ENCODE measurements at regions not wholly inside any gene's neighbourhood (a gene's known extent, or its start where the extent isn't known, plus 50 kb on each side); places are given as distances from the start of the nearest gene placed in this dataset.

- ATAC-seq (no peak), DNase-seq (no peak)
- Histone ChIP-seq H3K4me3 (no peak overlapping the region), H3K27me3 (no peaks in the 10 kb centered on the region), H3K4me1 (no peaks in the 10 kb centered on the region), H3K36me3 (no peaks in the 10 kb centered on the region), H3K27ac (no peak overlapping the region), H3K9me3 (no peaks in the 10 kb centered on the region)
- no peak for TF ChIP-seq CTCF (IDR thresholded peaks at IDR 0.05 in 4 of 5, conservative IDR thresholded peaks at IDR 0.05 in 1 of 5)
- no peak for TF ChIP-seq POLR2A (IDR thresholded peaks at IDR 0.05)
- in situ Hi-C loops (cut with MboI; ENCODE audit: low sequenced_read_pairs in 4 of 4) (no loop called here), intact Hi-C loops (cut with DNase I; ENCODE audit: low total_unique reads) (no loop called here)
These were observed 213.4 kb upstream of the PCDH17 start for GRCh38 chr13:57418067-57418677.

GRCh38 chr13:57424379-57424778, 207.2 kb upstream of the PCDH17 start:
- H3K27ac ChIP-seq: no peak overlapping the region
- H3K9me3 ChIP-seq: no peaks in the 10 kb centered on the region
- H3K4me1 ChIP-seq: no peaks in the 10 kb centered on the region
- H3K27me3 ChIP-seq: no peaks in the 10 kb centered on the region
- no peak for ATAC-seq
- no peak for TF ChIP-seq POLR2A (IDR thresholded peaks at IDR 0.05)
- TF ChIP-seq CTCF (IDR thresholded peaks at IDR 0.05 in 4 of 5, conservative IDR thresholded peaks at IDR 0.05 in 1 of 5): no peak
- in situ Hi-C loops (cut with MboI; ENCODE audit: low sequenced_read_pairs in 4 of 4): no loop called here
- H3K4me3 ChIP-seq: no peak overlapping the region
- no peaks in the 10 kb centered on the region for H3K36me3 ChIP-seq
- intact Hi-C loops (cut with DNase I; ENCODE audit: low total_unique reads): no loop called here
- DNase-seq: no peak

GRCh38 chr13:57425531-57425930, 206.0 kb upstream of the PCDH17 start:
- TF ChIP-seq POLR2A (IDR thresholded peaks at IDR 0.05) (no peak), CTCF (IDR thresholded peaks at IDR 0.05 in 4 of 5, conservative IDR thresholded peaks at IDR 0.05 in 1 of 5) (no peak)
- Histone ChIP-seq H3K4me3 (no peak overlapping the region), H3K27ac (no peak overlapping the region), H3K27me3 (no peaks in the 10 kb centered on the region), H3K4me1 (no peaks in the 10 kb centered on the region), H3K36me3 (no peaks in the 10 kb centered on the region), H3K9me3 (no peaks in the 10 kb centered on the region)
- DNase-seq (no peak), ATAC-seq (no peak)
- in situ Hi-C loops (cut with MboI; ENCODE audit: low sequenced_read_pairs in 4 of 4) (no loop called here), intact Hi-C loops (cut with DNase I; ENCODE audit: low total_unique reads) (no loop called here)

- Histone ChIP-seq H3K9me3 (peaks cover 0 to 4% (median 0%) of the 10 kb centered on the region in 3 donors), H3K36me3 (no peaks in the 10 kb centered on the region), H3K27ac (no peak overlapping the region), H3K27me3 (no peaks in the 10 kb centered on the region), H3K4me1 (no peaks in the 10 kb centered on the region), H3K4me3 (no peak overlapping the region)
- ATAC-seq: no peak
- TF ChIP-seq POLR2A (IDR thresholded peaks at IDR 0.05): no peak
- no peak for TF ChIP-seq CTCF (IDR thresholded peaks at IDR 0.05 in 4 of 5, conservative IDR thresholded peaks at IDR 0.05 in 1 of 5)
- intact Hi-C loops (cut with DNase I; ENCODE audit: low total_unique reads) (no loop called here), in situ Hi-C loops (cut with MboI; ENCODE audit: low sequenced_read_pairs in 4 of 4) (no loop called here)
- DNase-seq: no peak
These were observed 194.0 kb upstream of the PCDH17 start for GRCh38 chr13:57437587-57437986.

- in situ Hi-C loops (cut with MboI; ENCODE audit: low sequenced_read_pairs in 4 of 4) (no loop called here), intact Hi-C loops (cut with DNase I; ENCODE audit: low total_unique reads) (no loop called here)
- no peaks in the 10 kb centered on the region for H3K4me1 ChIP-seq
- H3K9me3 ChIP-seq: peaks cover 0 to 1% (median 0%) of the 10 kb centered on the region in 3 donors
- DNase-seq: no peak
- no peak for TF ChIP-seq POLR2A (IDR thresholded peaks at IDR 0.05)
- TF ChIP-seq CTCF (IDR thresholded peaks at IDR 0.05 in 4 of 5, conservative IDR thresholded peaks at IDR 0.05 in 1 of 5): no peak
- H3K4me3 ChIP-seq: no peak overlapping the region
- no peaks in the 10 kb centered on the region for H3K36me3 ChIP-seq
- H3K27me3 ChIP-seq: no peaks in the 10 kb centered on the region
- H3K27ac ChIP-seq: no peak overlapping the region
- ATAC-seq: no peak
These were observed 193.5 kb upstream of the PCDH17 start for GRCh38 chr13:57438072-57438471.
